ENCODE measurements at regions not wholly inside any gene's neighbourhood (a gene's known extent, or its start where the extent isn't known, plus 50 kb on each side); places are given as distances from the start of the nearest gene placed in this dataset.

GRCh38 chr3:34276342-34276741, 477.9 kb downstream of the PDCD6IP start:
- no peak for TF ChIP-seq POLR2AphosphoS5 (IDR thresholded peaks at IDR 0.05; ENCODE audit: low read depth)
- no peak for TF ChIP-seq CTCF (IDR thresholded peaks at IDR 0.05; ENCODE audit: insufficient read depth, low read length)
- no peak for TF ChIP-seq SPI1 (IDR thresholded peaks at IDR 0.05; ENCODE audit: borderline replicate concordance, low read depth)
- TF ChIP-seq REST (IDR thresholded peaks at IDR 0.05; ENCODE audit: insufficient replicate concordance, low read depth), result no peak

All from HL-60 (cell line).